SH-SY5Y (cell line): ENCODE measurements at regions not wholly inside any gene's neighbourhood (a gene's known extent, or its start where the extent isn't known, plus 50 kb on each side); places are given as distances from the start of the nearest gene placed in this dataset.

ENCODE experiments used
- GATA2 ChIP-seq: IDR thresholded peaks from 2 replicates; pipeline ENCODE4 v1.6.1; 2011; ENCODE audit warnings: mild to moderate bottlenecking, low read depth, low read length
- GATA3 ChIP-seq: IDR thresholded peaks from 2 replicates; pipeline ENCODE4 v1.6.1; 2011; ENCODE audit warnings: low read depth, mild to moderate bottlenecking, low read length, moderate library complexity

GRCh38 chr4:79074040-79074439 lies 134.8 kb upstream of the PAQR3 start:
- TF ChIP-seq GATA2 (no peak), GATA3 (no peak)
